HG03159 (cell line): ENCODE measurements at regions not wholly inside any gene's neighbourhood (a gene's known extent, or its start where the extent isn't known, plus 50 kb on each side); places are given as distances from the start of the nearest gene placed in this dataset.

Experiments
- ATAC-seq: cut with Tn5 transposase; IDR thresholded peaks from one replicate; pipeline ENCODE4 v1.9.1; 2021; ENCODE audit warnings: mild to moderate bottlenecking, moderate library complexity; ENCODE audit not compliant: unreplicated experiment

DNA sequence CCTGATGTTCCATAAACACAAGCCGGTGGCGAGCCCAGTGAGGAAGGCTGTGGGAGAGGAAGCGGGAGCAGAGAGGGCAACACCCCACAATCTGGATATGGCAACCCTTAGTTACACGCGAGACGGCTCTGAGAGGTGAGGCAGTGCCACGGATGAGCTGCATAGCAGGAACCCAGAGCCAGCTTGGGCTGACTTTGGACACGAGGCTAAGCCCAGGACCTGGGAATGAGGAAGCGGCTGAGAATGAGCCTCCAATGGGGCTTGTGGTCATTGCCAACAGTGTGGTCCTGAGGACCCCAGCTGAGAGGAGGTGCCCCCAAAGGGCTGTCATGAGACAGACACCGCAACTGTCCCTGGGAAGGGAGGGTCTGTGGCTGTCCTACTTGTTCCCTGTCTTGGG lies 160.0 kb upstream of the SMIM23 start:
- ATAC-seq, result no peak

DNA sequence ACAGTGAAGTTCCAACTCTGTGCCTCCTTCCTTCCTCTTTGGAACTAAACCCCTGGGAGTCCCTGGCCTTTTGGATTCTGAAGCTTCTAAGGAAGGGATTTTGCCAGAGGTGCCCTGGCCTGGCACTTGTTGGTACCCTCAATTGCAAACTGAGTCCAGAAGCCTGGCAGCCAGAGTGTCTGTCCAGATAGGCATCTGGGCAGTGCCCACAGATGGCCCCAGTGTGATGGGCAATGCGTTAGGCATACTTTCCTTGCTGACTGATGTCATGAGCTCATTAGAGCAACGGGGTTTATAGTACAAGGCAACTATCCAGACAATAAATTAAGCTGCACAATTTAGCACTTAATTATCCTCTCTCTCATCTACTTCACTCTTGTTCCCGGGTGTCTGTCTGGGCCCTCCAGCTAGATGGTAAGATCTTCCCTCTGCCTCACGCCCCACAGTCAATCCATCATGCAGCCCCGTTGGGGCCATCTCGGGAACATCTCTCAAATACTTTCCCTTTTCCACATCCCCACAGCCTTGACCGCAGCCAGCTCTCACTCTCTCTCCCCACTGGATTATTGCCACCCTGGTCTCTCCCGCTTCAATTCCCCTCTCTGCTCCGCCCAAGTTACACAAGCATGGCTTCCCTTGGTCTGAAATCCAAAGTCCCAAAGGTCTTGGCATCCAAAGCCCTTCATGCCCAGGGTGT lies 157.5 kb upstream of the SMIM23 start:
- no peak for ATAC-seq

DNA sequence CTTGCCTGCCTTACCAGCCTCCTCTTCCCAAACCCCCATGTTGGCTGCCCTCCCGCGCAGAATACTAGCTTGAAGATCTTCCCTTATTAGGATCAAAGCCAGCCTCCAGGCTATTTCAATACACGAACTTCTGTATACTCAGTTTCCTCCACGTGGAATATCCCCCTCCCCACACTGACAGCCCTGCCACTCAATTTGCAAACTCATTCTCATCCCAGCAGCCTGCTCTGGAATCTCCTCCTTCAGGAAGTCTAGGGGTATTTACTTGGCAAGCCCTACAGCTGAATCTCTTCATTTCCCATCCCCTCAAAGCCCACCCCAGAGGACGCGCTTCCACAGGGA lies 157.0 kb upstream of the SMIM23 start:
- no peak for ATAC-seq

DNA sequence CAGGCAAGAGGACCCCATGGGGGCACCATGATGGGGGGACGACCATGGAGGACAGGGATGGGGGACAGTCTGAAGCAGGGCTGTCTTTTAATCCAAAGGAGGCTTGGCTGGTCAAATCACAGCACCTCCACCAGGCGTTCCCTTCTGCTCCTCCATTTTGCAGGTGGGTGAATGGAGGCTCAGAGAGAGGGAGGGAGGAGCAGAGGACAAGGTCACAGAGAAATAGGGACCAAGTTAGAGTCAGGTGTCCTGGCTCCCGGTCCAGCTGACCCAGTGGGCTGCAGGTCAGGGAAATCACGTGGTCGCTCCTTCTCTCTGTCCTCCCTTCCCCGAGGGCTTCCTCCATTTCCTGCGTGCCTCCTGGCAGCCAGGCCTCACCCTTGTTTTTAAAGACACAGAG lies 156.4 kb upstream of the SMIM23 start:
- ATAC-seq, result no peak

DNA sequence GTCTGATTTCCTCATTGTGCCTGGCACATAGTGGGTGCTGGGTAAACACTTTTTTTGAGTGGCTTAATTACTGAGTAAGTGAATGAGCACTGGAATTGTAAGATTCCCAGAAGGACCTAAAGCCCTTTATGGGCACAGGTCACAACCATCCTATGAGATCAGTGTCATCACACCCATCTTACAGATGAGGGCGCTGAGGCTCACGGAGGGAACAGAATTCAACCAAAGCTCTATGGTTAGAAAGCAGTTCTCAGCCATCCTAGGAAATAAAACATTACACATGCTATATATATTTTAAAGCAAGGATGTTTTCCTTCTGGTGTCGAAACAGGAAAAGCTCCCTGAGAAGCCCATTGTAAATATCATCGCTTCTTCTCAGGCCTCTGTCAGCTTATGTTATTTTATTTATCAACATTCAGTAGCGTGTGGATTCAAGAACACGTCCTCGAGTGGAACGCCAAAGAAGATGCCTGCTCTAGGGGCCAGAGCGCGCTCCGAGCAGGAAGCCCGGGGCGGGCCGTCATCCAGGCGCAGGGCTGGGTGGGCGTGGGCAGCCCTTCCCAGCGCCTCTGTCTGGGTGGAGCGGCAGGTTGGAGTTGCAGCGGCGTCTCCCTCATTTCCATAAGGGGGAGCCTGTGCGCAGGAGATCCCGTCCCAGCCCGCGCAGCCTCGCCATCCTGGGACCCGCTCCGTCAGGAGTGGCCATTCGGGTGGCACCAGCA lies 155.8 kb upstream of the SMIM23 start:
- ATAC-seq, result no peak

DNA sequence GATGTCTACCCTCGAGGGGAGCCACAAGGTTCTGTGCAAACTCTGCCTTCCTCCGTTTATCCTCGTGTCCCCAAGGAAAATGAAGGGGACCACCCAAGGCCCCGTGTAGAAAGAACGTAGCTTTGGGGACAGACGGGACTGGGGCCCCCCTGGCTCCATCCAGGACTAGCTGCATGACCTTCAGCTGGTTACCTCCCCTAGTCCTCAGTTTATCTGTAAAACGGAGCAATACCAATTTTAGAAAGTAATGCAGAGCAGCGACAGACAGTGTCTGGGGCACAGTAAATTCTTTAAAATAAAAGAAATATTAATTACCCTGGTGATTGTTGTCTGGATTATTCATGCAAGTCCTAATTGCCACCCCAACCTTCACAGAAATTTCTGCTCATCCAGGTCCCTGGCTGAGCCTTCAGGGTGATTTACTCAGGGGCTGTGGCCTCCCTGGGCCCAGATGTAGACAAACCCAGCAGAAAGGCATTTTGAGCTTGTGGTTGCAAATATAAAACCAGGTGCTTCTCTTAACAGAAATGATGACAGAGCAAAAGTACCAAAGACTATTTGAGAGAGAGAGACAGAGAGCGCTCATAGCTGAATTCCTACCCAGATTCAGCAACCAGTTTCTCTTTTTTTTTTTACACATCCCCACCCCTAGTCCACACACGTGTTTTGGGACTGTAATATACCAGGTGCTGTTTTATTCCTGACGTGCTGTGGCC lies 155.1 kb upstream of the SMIM23 start:
- ATAC-seq, result no peak

DNA sequence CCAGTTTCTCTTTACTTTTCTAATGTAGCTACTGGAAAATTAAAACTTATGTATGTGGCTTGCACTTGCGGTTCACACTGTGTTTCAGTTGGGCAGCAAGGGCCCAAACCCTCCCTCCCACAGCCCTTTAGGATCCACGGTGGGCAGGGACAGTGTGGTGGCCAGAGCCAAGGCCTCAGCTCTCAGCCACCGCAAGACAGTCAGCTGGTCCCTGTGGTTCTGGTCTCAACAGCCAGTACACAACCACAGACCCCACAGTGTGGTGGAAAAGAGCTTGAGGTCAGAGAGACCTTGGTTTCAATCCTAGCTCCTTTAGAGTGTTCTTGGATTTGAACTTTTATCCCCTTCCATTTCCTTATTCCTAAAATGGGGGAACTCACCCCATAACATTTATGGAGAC lies 153.0 kb upstream of the SMIM23 start:
- no peak for ATAC-seq

DNA sequence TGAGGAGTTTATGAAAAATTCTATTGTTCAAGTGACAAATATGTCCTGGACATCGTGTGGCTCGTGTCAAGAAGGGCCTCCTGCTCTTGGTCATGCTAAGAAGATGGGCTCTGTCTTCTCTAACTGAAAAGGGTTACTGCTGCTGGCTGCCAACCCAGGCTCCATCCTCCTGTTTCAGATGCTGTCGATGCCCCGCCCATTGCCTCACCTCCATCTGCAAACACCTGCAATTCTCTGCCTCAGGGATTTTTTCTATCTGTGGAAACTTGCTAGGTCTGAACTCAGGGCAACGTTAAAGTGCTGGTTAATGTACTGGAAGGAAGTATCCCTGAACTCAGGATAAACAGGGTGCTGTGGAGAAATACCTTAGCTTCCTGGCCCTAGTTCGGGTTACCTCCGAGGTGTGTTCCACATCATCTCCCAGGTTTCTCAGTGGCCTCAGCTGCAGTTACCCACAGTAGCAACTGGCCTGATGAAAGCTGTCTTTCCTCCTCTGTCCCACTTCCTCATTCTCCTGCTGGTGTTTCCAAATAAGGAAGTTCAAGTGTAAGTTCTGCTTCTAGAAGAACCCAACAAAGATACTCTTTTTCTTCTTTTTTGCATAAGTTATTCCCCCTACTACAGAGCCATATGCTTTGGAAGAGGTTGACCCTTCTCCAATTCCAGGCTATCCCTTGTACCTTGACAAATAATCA lies 151.7 kb upstream of the SMIM23 start:
- peak; percentile 69 for ATAC-seq

DNA sequence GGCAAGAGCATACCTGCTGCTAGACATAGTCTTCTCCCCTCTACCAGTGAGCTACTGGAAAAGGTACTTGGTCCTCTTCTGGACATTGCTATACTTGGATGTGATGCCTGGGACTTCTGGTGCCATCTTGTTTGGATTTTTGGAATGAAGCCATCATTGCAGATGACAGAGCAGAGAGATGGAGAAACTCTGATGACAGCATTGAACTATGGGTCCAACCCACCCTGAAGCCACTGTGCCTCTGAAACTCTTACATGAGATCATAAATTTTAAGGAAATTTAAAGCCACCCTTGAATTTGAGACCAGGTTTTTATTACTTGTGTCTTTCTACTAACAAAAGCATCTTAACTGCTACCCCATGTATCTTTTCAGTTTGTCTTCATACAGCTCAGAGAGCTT lies 151.1 kb upstream of the SMIM23 start:
- no peak for ATAC-seq

DNA sequence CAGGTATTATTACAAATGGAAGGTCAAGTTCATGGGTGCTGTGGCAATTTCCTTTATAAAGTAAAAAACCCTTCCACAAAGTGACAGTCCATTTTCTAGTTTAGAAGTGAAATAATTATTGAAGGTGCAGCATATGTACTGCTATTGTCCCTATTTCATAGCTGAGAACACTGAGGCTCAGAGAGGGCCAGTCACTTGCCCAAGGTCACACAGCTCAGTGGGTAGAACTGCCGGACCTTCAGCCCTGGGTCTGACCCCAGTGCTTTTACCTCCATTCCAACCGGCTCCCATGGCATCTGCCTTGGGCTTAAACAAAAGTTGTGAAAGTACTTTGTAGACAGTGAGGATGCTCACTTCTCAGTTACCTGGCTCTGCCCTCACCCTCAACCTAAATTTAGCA lies 150.6 kb upstream of the SMIM23 start:
- ATAC-seq, result no peak

DNA sequence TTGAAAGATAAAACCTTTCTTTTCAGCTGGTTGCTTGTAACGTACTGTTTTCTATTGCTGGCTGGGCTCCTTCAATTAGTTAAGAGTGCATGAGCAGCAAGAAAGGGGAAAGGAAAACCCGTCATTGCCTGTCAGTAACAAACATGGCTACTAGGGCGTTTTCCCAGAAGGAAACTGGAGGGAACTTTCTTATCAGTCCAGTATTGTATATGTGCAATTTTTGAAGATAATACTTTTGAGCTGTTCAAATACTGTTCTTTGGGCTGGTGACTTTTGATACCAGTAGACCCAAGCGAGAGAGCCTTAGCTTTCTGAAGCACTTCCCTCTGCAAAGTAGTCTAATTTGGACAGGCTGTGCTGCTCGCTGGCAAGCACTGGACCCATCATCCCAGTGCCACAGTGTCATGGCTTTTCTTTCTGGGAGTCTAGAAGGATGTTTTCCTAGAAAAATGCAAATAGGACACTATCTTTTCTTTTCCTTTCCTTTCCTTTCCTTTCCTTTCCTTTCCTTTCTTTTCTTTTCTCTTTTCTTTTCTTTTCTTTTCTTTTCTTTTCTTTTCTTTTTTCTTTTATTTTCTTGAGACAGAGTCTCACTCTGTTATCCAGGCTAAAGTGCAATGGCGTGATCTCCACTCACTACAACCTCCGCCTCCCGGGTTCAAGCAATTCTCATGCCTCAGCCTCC lies 149.9 kb upstream of the SMIM23 start:
- ATAC-seq, result no peak

DNA sequence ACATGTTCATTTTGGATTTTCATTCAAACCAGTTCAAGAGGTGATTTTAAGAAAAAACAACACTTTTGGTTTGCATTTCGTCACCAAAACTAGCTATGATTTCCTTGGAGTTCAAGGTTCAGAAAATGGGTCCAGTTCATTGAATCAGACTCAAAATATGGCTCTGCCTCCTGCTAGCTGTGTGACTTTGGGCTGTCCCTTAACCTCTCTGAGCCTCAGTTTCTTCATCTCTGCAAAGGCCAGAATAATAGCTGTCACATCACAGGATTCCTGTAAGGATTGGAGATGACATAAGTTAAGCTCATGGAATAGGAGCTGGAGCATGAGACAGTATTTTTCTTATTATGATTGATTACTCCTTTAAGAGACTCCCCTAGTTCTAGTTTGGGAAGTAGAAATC lies 147.8 kb upstream of the SMIM23 start:
- no peak for ATAC-seq

DNA sequence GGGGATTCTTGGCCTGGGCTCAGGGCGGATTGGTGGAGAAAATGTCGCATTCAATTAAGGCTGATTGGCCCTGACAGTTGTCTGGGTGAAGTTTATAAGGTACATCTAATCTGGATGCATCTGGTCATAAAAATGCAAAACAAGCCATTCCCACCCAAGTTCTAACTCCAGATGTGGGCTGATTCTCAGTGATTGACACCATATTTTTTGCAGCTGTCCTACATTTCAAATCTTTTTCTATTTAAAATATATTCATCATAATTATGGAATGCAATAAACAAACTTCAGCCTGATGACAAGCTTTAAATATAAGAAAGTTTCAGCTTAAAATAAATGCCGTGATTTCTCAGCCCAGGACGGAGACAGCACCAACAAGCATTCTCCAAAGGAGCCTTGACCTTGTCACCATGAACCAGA lies 146.4 kb upstream of the SMIM23 start:
- ATAC-seq, result no peak

DNA sequence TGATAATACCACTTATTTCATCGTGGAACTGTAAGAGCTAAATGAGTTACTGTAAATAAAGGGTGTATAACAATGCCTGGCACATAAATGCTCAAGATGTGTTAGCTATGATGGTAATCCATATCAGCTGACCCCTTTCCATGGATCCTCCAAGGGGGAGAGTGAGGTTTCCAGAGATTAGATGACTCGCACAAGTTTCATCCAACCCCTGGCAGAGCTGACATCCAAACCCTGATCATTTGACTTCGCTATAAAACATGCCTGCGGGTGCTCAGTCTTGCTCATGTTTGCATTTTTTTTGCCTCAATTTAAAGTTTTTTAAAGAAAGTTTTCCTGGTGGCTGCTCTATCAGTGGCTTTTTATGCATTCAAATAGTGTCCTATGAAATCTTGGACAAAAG lies 145.7 kb upstream of the SMIM23 start:
- ATAC-seq, result no peak

DNA sequence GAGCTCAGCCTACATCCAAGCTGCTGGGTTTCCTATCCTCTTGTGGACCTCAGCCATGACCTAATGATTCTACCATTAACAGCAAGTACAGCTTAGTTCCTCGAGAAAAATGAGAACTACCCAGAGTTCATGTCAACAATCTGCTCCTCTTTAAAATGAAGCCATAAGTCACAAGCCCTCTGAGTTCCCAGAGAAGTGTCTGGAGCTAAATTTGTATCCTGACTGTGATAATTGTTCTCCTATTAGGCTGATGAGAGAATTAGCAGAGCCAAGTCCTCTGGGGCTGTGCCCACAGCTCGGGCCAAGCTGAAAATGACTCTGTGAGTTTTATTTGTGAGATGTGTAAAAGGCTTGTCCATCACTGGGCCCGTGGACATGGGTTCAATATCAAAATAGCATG lies 145.1 kb upstream of the SMIM23 start:
- no peak for ATAC-seq

DNA sequence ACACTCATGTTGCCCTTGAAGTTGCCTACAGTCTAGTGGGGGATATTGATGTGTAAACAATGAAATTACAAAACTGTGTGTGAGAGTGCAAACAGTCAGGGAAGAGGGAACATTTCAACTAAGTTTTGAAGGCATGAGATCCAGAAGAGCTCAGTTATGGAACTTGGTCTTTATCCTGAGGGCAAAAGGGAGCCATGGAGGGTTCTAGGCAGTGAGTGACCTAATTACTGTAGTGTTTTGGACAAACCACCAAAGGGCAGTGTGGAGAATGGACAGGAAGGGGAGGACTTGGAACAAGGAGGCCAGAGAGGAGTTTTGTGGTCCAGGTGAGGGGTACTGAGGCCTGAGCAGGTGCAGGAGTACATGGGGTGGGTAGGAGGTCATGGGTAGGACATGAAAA lies 143.7 kb upstream of the SMIM23 start:
- ATAC-seq, result no peak

DNA sequence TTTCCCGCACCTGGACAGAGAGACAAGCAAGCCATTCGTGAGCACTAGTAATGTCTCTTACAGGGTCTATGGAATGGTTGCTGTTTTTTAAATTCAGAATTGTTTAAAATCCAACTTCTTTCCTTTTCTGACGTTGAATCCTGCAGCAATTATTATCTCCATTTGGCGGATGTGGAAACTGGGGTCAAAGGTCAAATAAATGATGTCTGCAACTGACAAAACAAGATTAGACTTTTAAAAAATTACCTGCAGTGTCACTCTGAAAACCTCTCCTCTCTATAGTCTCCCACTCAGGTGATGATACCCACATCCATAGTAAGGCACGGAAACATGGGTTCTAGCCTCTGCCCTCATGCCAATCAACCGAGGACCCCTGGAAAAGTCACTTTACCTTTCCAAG lies 142.7 kb upstream of the SMIM23 start:
- ATAC-seq, result no peak

DNA sequence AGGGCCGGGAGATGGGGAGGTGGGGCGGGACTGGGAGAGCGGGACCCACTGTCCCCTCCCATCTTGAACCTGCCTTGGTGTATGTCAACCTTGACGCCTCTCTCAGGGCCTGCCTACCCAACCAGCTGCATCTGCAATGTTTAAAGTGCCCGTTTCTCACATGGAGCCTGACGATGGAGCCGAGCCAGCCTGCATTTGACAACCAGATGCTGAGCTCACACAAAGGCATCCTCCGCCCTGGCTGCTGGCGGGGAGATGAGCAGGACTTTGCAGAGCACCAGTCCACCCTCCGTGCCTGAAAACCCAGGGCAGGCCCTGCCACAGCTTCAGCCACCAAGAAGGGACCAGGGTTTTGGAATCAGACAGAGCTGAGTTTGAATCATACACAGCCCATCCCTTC lies 141.1 kb upstream of the SMIM23 start:
- no peak for ATAC-seq

DNA sequence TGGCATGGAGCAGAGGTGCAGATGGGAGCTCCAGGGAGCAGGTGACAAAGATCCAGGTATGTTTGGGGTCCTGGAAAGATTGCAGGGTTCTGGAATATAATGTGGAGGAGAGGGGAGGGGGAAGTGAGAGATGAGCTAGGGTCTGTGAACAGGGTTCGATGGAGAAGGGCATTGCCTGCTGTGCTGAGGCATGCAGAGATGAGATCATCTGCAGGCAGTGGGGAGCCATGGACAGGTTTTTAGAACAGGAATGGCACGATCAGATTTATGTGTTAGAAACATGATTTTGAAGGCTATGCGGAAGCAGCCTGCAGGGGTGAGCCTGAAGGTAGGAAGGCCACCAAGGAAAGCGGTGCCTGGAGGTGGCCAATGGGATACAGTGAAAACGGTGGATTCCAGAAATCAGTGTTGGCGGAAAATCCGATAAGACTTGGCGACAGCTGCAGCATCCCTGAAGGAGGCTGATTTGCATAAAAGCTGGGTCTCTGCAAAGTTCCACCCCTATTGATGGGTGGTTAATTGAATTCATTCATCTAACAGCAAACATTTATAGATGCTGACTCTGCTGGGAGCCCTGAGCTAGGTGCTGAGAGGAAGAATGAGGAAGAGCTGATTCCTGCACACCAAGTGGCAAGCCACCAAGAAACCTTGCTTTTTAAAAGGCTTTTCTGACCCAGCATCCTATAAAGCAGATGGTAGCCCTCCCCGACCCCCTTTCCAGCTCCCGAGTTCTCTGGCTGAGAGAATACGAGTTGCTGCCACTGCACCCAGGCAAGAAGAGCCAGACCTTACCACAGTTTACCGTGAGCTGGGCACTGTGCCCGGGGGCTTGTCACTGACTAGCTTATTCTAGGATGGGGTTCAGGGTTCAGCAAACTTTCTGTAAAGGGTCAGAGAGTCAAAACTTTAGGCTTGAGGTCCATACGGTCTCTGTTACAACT lies 139.2 kb upstream of the SMIM23 start:
- no peak for ATAC-seq
